HUES48 (cell line): ENCODE measurements at regions not wholly inside any gene's neighbourhood (a gene's known extent, or its start where the extent isn't known, plus 50 kb on each side); places are given as distances from the start of the nearest gene placed in this dataset.

Source experiments
- H3K27ac ChIP-seq: one replicate; pipeline ENCODE4 v1.7.0; 2013; ENCODE audit warnings: low read depth, low read length, inconsistent platforms
- H3K27me3 ChIP-seq: 2 replicates; pipeline ENCODE4 v1.6.1; 2013; ENCODE audit warnings: mild to moderate bottlenecking, low read length; ENCODE audit not compliant: control insufficient read depth, insufficient read depth
- H3K36me3 ChIP-seq: 2 replicates; pipeline ENCODE4 v1.6.1; 2013; ENCODE audit warnings: low read length; ENCODE audit not compliant: control insufficient read depth, insufficient read depth
- H3K4me1 ChIP-seq: 2 replicates; pipeline ENCODE4 v1.6.1; 2013; ENCODE audit warnings: mild to moderate bottlenecking, low read length; ENCODE audit not compliant: control insufficient read depth, insufficient read depth
- H3K4me3 ChIP-seq: 2 replicates; pipeline ENCODE4 v1.5.1; 2013; ENCODE audit warnings: mild to moderate bottlenecking, low read depth, low read length
- H3K9ac ChIP-seq: 2 replicates; pipeline ENCODE4 v1.6.1; 2013; ENCODE audit warnings: mild to moderate bottlenecking, low read depth, low read length, moderate library complexity
- H3K9me3 ChIP-seq: 2 replicates; pipeline ENCODE4 v1.6.1; 2013; ENCODE audit warnings: low read length; ENCODE audit not compliant: control insufficient read depth, insufficient read depth

- H3K4me1 ChIP-seq = no peaks in the 10 kb centered on the region
- no peak overlapping the region for H3K27ac ChIP-seq
- no peaks in the 10 kb centered on the region for H3K36me3 ChIP-seq
- no peaks in the 10 kb centered on the region for H3K27me3 ChIP-seq
- H3K9me3 ChIP-seq = no peaks in the 10 kb centered on the region
- H3K4me3 ChIP-seq = no peak overlapping the region
- H3K9ac ChIP-seq = no peak overlapping the region
These were observed 728.6 kb downstream of the BRD1 start for GRCh38 chr22:49099089-49099488.

- no peaks in the 10 kb centered on the region for H3K36me3 ChIP-seq
- no peaks in the 10 kb centered on the region for H3K27me3 ChIP-seq
- H3K27ac ChIP-seq = no peak overlapping the region
- no peaks in the 10 kb centered on the region for H3K4me1 ChIP-seq
- H3K9me3 ChIP-seq = no peaks in the 10 kb centered on the region
- H3K4me3 ChIP-seq = no peak overlapping the region
- H3K9ac ChIP-seq = no peak overlapping the region
These were observed 729.7 kb downstream of the BRD1 start for GRCh38 chr22:49097966-49098365.

DNA sequence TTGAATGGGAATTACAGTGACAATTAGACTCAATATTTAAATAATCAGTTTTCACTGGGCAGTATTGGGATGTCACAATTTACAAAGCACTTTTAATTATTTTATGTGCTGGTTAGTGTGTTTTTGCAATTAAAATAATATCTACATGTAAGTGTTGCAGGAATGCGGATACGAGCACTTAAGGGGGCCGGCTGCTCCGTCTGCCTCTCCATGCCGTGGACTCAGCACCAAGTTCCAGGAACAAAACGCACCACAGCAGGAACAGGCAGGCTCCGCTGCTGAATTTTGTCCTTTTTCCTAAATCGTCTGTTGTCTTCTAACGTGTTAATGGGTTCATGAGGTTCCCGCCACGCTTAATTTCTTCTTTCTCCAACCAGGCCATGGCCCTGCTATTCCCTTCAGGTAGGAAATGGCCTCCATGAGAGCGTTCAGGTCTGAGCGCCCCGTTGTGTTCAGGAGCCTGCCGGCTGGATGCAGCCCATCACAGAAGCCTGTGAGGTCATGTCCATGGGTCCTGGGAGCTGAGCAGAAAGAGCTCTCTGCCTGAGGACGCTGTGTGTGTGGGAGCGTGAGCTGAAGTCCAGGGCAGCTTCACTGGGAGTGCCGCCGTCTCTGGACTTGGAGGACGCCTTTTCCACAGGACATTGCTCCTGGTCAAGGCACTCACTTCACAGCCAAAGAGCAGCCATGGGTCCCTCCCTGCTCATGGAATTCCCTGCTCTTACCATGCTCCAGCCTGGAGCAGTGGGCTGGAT lies 730.3 kb downstream of the BRD1 start:
- Histone ChIP-seq H3K4me1 (no peaks in the 10 kb centered on the region), H3K9ac (no peak overlapping the region), H3K27me3 (no peaks in the 10 kb centered on the region), H3K36me3 (no peaks in the 10 kb centered on the region), H3K4me3 (no peak overlapping the region), H3K9me3 (no peaks in the 10 kb centered on the region), H3K27ac (no peak overlapping the region)

DNA sequence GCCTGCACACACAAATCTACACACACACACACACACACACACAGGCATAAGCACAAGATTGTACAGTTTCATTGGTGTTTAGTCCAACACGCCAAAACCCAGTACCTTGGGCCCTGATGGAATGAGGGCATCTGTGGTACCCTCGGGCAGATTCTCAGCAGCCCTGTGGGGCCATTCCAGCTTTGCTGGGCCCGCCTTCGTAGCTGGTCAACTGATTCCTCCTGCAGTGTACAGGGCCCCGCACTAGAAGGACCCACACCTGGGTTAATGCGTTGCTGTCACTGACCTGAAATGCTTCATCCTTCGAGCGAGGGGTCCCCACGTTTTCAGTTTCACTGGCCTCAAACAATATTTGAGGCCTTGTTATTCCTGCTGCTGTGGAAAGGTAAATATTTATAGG lies 731.2 kb downstream of the BRD1 start:
- no peaks in the 10 kb centered on the region for H3K36me3 ChIP-seq
- no peak overlapping the region for H3K27ac ChIP-seq
- H3K4me1 ChIP-seq = no peaks in the 10 kb centered on the region
- H3K9me3 ChIP-seq = no peaks in the 10 kb centered on the region
- H3K4me3 ChIP-seq = no peak overlapping the region
- H3K9ac ChIP-seq = no peak overlapping the region
- no peaks in the 10 kb centered on the region for H3K27me3 ChIP-seq

DNA sequence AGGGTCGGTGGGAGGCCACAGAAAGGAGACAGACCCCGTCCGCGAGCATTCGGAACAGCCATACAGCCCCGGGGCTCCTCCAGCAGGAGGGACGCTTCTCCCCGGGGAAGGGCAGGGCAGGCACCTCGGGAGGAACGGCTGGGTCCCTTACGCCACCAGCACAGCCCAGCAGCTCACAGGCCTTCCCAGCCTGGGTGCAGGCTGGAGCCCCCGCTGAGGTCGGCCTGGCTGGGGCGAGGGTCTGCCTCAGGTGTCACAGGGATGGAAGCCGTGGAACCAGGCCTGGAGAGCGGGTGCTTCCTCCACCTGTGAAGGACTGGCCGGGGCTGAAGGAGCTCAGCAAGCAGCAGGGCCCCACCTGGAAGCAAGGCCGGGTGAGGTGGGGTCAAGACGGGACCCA lies 732.3 kb downstream of the BRD1 start:
- H3K9ac ChIP-seq = no peak overlapping the region
- no peaks in the 10 kb centered on the region for H3K27me3 ChIP-seq
- no peaks in the 10 kb centered on the region for H3K4me1 ChIP-seq
- no peak overlapping the region for H3K4me3 ChIP-seq
- H3K9me3 ChIP-seq = no peaks in the 10 kb centered on the region
- H3K36me3 ChIP-seq = no peaks in the 10 kb centered on the region
- no peak overlapping the region for H3K27ac ChIP-seq

DNA sequence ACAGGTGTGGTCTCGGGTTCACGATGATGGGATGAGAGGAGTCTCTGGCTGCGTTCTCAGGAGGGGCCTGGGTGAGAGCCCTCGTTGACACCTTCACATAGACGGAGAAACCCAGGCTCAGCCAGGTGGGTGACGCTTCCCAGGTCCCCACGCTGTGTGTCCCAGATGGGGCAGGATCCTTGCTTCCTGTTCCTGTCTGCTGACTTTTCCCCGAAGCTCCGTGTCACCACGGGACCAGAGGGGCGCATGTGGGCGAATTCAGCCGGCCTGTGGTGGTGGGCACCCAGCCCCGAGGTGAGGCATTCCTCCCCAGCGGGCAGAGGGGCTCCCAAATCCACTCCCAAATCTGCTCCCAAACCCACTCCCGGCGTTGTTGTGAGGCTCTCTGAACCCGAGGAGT lies 732.8 kb downstream of the BRD1 start:
- Histone ChIP-seq H3K4me3 (no peak overlapping the region), H3K36me3 (no peaks in the 10 kb centered on the region), H3K9me3 (no peaks in the 10 kb centered on the region), H3K27me3 (no peaks in the 10 kb centered on the region), H3K9ac (no peak overlapping the region), H3K4me1 (no peaks in the 10 kb centered on the region), H3K27ac (no peak overlapping the region)

- Histone ChIP-seq H3K9ac (no peak overlapping the region), H3K27me3 (no peaks in the 10 kb centered on the region), H3K27ac (no peak overlapping the region), H3K4me1 (no peaks in the 10 kb centered on the region), H3K4me3 (no peak overlapping the region), H3K36me3 (no peaks in the 10 kb centered on the region), H3K9me3 (no peaks in the 10 kb centered on the region)
These were observed 733.5 kb downstream of the BRD1 start for GRCh38 chr22:49094151-49094550.

- Histone ChIP-seq H3K9me3 (no peaks in the 10 kb centered on the region), H3K4me3 (no peak overlapping the region), H3K27me3 (no peaks in the 10 kb centered on the region), H3K4me1 (no peaks in the 10 kb centered on the region), H3K27ac (no peak overlapping the region), H3K36me3 (no peaks in the 10 kb centered on the region), H3K9ac (no peak overlapping the region)
These were observed 734.3 kb downstream of the BRD1 start for GRCh38 chr22:49093192-49093880.

- no peaks in the 10 kb centered on the region for H3K36me3 ChIP-seq
- no peaks in the 10 kb centered on the region for H3K4me1 ChIP-seq
- no peaks in the 10 kb centered on the region for H3K27me3 ChIP-seq
- no peak overlapping the region for H3K27ac ChIP-seq
- no peaks in the 10 kb centered on the region for H3K9me3 ChIP-seq
- H3K9ac ChIP-seq = no peak overlapping the region
- H3K4me3 ChIP-seq = no peak overlapping the region
These were observed 735.0 kb downstream of the BRD1 start for GRCh38 chr22:49092716-49093115.

DNA sequence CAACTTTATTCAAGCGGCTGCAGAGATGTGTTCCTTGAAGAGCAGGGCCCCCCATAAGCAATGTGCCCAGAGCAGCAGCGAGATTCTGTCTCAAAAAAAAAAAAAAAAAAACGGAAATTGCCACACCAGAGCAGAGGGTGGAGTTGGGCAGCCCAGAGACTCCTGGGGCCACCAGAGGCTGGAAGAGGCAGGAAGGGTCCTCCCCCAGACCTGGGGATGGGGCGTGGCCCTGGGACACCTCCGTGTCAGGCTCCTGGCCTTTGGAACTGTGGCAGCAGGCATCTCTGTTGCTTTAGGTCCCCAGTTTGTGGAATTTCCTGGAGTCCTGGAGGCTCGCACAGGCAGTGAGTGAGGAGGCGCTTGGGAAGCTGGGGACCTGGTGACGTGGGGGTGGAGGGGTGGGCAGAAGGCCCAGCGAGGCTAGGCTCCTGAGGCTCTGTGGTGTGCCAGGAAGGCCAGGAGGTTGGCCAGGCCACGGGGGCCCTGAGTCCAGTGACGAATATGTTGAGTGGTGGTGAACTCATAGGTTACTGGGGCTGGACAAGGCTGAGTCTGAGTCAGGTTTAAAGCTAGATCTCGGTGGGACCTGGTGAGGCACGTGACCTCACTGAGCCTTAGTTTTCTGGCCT lies 735.6 kb downstream of the BRD1 start:
- no peaks in the 10 kb centered on the region for H3K9me3 ChIP-seq
- no peak overlapping the region for H3K27ac ChIP-seq
- no peak overlapping the region for H3K9ac ChIP-seq
- H3K27me3 ChIP-seq = no peaks in the 10 kb centered on the region
- no peak overlapping the region for H3K4me3 ChIP-seq
- no peaks in the 10 kb centered on the region for H3K4me1 ChIP-seq
- no peaks in the 10 kb centered on the region for H3K36me3 ChIP-seq

DNA sequence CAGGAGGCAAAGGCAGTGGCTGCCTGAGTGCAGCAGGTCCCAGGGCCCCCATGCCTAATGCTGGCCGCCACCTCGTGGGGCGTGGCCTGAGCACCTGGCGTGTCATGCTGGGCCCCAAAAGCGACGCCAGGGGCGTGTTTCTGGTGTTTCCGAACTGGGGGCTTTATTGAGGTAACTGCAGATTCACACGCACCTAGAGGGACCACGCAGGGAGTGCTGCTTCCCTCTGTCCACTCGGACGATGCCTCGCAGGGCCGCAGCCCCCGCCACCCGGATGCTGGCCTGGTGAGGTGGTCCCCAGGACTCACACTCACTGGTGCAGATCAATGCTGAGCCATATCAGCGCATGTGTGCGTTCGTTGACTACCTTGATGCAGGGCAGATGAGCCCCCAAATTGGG lies 736.2 kb downstream of the BRD1 start:
- H3K27me3 ChIP-seq = no peaks in the 10 kb centered on the region
- H3K9me3 ChIP-seq = no peaks in the 10 kb centered on the region
- H3K36me3 ChIP-seq = no peaks in the 10 kb centered on the region
- no peaks in the 10 kb centered on the region for H3K4me1 ChIP-seq
- H3K9ac ChIP-seq = no peak overlapping the region
- H3K27ac ChIP-seq = no peak overlapping the region
- H3K4me3 ChIP-seq = no peak overlapping the region
